ENCODE measurements at regions not wholly inside any gene's neighbourhood (a gene's known extent, or its start where the extent isn't known, plus 50 kb on each side); places are given as distances from the start of the nearest gene placed in this dataset.

- Histone ChIP-seq H3K27me3 (ENCODE audit: control insufficient read depth, insufficient read depth, low read length) (no peaks in the 10 kb centered on the region), H3K36me3 (replicated peaks; ENCODE audit: control insufficient read depth, insufficient read depth, low read length) (no peaks in the 10 kb centered on the region), H3K4me3 (ENCODE audit: insufficient read depth, low read depth, low read length) (no peak overlapping the region)
- no peak for DNase-seq
Observed at GRCh38 chr9:135255841-135256580, 168.5 kb downstream of the OLFM1 start.

- H3K27me3 ChIP-seq (ENCODE audit: control insufficient read depth, insufficient read depth, low read length), result no peaks in the 10 kb centered on the region
- H3K4me3 ChIP-seq (ENCODE audit: insufficient read depth, low read depth, low read length), result no peak overlapping the region
- H3K36me3 ChIP-seq (replicated peaks; ENCODE audit: control insufficient read depth, insufficient read depth, low read length), result no peaks in the 10 kb centered on the region
- no peak for DNase-seq
Observed at GRCh38 chr9:135256581-135257354, 169.3 kb downstream of the OLFM1 start.

- no peak for DNase-seq
Observed at GRCh38 chr9:135258461-135258860, 171.0 kb downstream of the OLFM1 start.

GRCh38 chr9:135259273-135259672 is 171.8 kb downstream of the OLFM1 start:
- H3K27me3 ChIP-seq (ENCODE audit: control insufficient read depth, insufficient read depth, low read length), result no peaks in the 10 kb centered on the region
- no peaks in the 10 kb centered on the region for H3K36me3 ChIP-seq (replicated peaks; ENCODE audit: control insufficient read depth, insufficient read depth, low read length)
- H3K4me3 ChIP-seq (ENCODE audit: insufficient read depth, low read depth, low read length), result no peak overlapping the region
- DNase-seq, result no peak

More at GRCh38 chr9:135258461-135258860, 171.0 kb downstream of the OLFM1 start:
- Histone ChIP-seq H3K36me3 (replicated peaks; ENCODE audit: control insufficient read depth, insufficient read depth, low read length) (no peaks in the 10 kb centered on the region), H3K4me3 (ENCODE audit: insufficient read depth, low read depth, low read length) (no peak overlapping the region), H3K27me3 (ENCODE audit: control insufficient read depth, insufficient read depth, low read length) (no peaks in the 10 kb centered on the region)

- no peak overlapping the region for H3K4me3 ChIP-seq (ENCODE audit: insufficient read depth, low read depth, low read length)
- no peaks in the 10 kb centered on the region for H3K27me3 ChIP-seq (ENCODE audit: control insufficient read depth, insufficient read depth, low read length)
- H3K36me3 ChIP-seq (replicated peaks; ENCODE audit: control insufficient read depth, insufficient read depth, low read length), result no peaks in the 10 kb centered on the region
- peak; percentile 80 for DNase-seq
Observed at GRCh38 chr9:135260221-135261180, 173.0 kb downstream of the OLFM1 start.

GRCh38 chr9:135262248-135262647 is 174.8 kb downstream of the OLFM1 start:
- no peaks in the 10 kb centered on the region for H3K27me3 ChIP-seq (ENCODE audit: control insufficient read depth, insufficient read depth, low read length)
- no peak overlapping the region for H3K4me3 ChIP-seq (ENCODE audit: insufficient read depth, low read depth, low read length)
- no peaks in the 10 kb centered on the region for H3K36me3 ChIP-seq (replicated peaks; ENCODE audit: control insufficient read depth, insufficient read depth, low read length)
- no peak for DNase-seq

- H3K4me3 ChIP-seq (ENCODE audit: insufficient read depth, low read depth, low read length), result no peak overlapping the region
- H3K36me3 ChIP-seq (replicated peaks; ENCODE audit: control insufficient read depth, insufficient read depth, low read length), result no peaks in the 10 kb centered on the region
- no peaks in the 10 kb centered on the region for H3K27me3 ChIP-seq (ENCODE audit: control insufficient read depth, insufficient read depth, low read length)
- no peak for DNase-seq
Observed at GRCh38 chr9:135263511-135263910, 176.0 kb downstream of the OLFM1 start.

GRCh38 chr9:135265931-135266330 is 178.5 kb downstream of the OLFM1 start:
- DNase-seq, result no peak
- no peaks in the 10 kb centered on the region for H3K27me3 ChIP-seq (ENCODE audit: control insufficient read depth, insufficient read depth, low read length)
- no peak overlapping the region for H3K4me3 ChIP-seq (ENCODE audit: insufficient read depth, low read depth, low read length)
- no peaks in the 10 kb centered on the region for H3K36me3 ChIP-seq (replicated peaks; ENCODE audit: control insufficient read depth, insufficient read depth, low read length)

- DNase-seq, result no peak
- no peaks in the 10 kb centered on the region for H3K36me3 ChIP-seq (replicated peaks; ENCODE audit: control insufficient read depth, insufficient read depth, low read length)
- H3K27me3 ChIP-seq (ENCODE audit: control insufficient read depth, insufficient read depth, low read length), result no peaks in the 10 kb centered on the region
- no peak overlapping the region for H3K4me3 ChIP-seq (ENCODE audit: insufficient read depth, low read depth, low read length)
Observed at GRCh38 chr9:135267191-135267809, 179.8 kb downstream of the OLFM1 start.

GRCh38 chr9:135268031-135268430 is 180.6 kb downstream of the OLFM1 start:
- Histone ChIP-seq H3K4me3 (ENCODE audit: insufficient read depth, low read depth, low read length) (no peak overlapping the region), H3K27me3 (ENCODE audit: control insufficient read depth, insufficient read depth, low read length) (no peaks in the 10 kb centered on the region), H3K36me3 (replicated peaks; ENCODE audit: control insufficient read depth, insufficient read depth, low read length) (no peaks in the 10 kb centered on the region)
- no peak for DNase-seq

GRCh38 chr9:135268981-135269380 is 181.5 kb downstream of the OLFM1 start:
- H3K36me3 ChIP-seq (replicated peaks; ENCODE audit: control insufficient read depth, insufficient read depth, low read length), result no peaks in the 10 kb centered on the region

GRCh38 chr9:135269912-135270830 is 182.7 kb downstream of the OLFM1 start:
- DNase-seq, result no peak
- Histone ChIP-seq H3K27me3 (ENCODE audit: control insufficient read depth, insufficient read depth, low read length) (no peaks in the 10 kb centered on the region), H3K4me3 (ENCODE audit: insufficient read depth, low read depth, low read length) (no peak overlapping the region), H3K36me3 (replicated peaks; ENCODE audit: control insufficient read depth, insufficient read depth, low read length) (no peaks in the 10 kb centered on the region)

More at GRCh38 chr9:135268981-135269380, 181.5 kb downstream of the OLFM1 start:
- DNase-seq, result no peak
- Histone ChIP-seq H3K27me3 (ENCODE audit: control insufficient read depth, insufficient read depth, low read length) (no peaks in the 10 kb centered on the region), H3K4me3 (ENCODE audit: insufficient read depth, low read depth, low read length) (no peak overlapping the region)

- no peak for DNase-seq
- no peaks in the 10 kb centered on the region for H3K36me3 ChIP-seq (replicated peaks; ENCODE audit: control insufficient read depth, insufficient read depth, low read length)
- no peak overlapping the region for H3K4me3 ChIP-seq (ENCODE audit: insufficient read depth, low read depth, low read length)
- H3K27me3 ChIP-seq (ENCODE audit: control insufficient read depth, insufficient read depth, low read length), result no peaks in the 10 kb centered on the region
Observed at GRCh38 chr9:135271425-135271824, 184.0 kb downstream of the OLFM1 start.

Measured in H7 (cell line).